Esophagus muscularis mucosa (tissue), 4 donors: ENCODE measurements at regions not wholly inside any gene's neighbourhood (a gene's known extent, or its start where the extent isn't known, plus 50 kb on each side); places are given as distances from the start of the nearest gene placed in this dataset.

Experiments used
- DNase-seq: peaks from one replicate; pipeline ENCODE4 v3.0.0-alpha.2; 2017; ENCODE audit errors: extremely low spot score
- H3K27ac ChIP-seq, 4 donors: fragments of 200-600 bp; sonication (generic); replicated peaks in 1 of 4; 1 replicate in 3 of 4; 2 replicates in 1 of 4; pipeline ENCODE4 v1.5.1; 2016 to 2019; ENCODE audit warnings: mild to moderate bottlenecking in 1 of 4
- H3K27me3 ChIP-seq, 4 donors: fragments of 200-600 bp; sonication (generic); one replicate each; pipeline versions ENCODE4 v1.5.1 to v1.6.0; 2016 to 2019
- H3K36me3 ChIP-seq, 4 donors: fragments of 200-600 bp; sonication (generic); one replicate each; pipeline ENCODE4 v1.5.1; 2016 to 2019
- H3K4me1 ChIP-seq, 4 donors: fragments of 200-600 bp; sonication (generic); one replicate each; pipeline ENCODE4 v1.5.1; 2016 to 2019
- H3K4me3 ChIP-seq, 4 donors: fragments of 200-600 bp; sonication (generic); 1 replicate in 2 of 4; 2 replicates in 2 of 4; pipeline ENCODE4 v1.5.1; 2016 to 2019; ENCODE audit warnings: mild to moderate bottlenecking in 4 of 4, moderate library complexity in 1 of 4
- H3K9me3 ChIP-seq, 4 donors: fragments of 200-600 bp; sonication (generic); 1 replicate in 3 of 4; 2 replicates in 1 of 4; pipeline ENCODE4 v1.5.1; 2016 to 2019
- CTCF ChIP-seq, 3 experiments: fragments of 200-600 bp in 2 of 3; fragments of 450-650 bp in 1 of 3; sonication (generic) in 2 of 3; IDR thresholded peaks; one replicate each; pipeline ENCODE4 v1.5.1; 2017 to 2019; ENCODE audit warnings: antibody characterized with exemption in 3 of 3, mild to moderate bottlenecking in 2 of 3, moderate library complexity in 1 of 3
- EP300 ChIP-seq: sonication (generic); formaldehyde crosslinking; IDR thresholded peaks from one replicate; pipeline ENCODE4 v1.6.1; 2017; ENCODE audit warnings: antibody characterized with exemption
- POLR2A ChIP-seq: fragments of 450-650 bp; IDR thresholded peaks from one replicate; pipeline ENCODE4 v1.6.1; 2017; ENCODE audit warnings: antibody characterized with exemption, moderate library complexity, mild to moderate bottlenecking, low read depth
- POLR2AphosphoS5 ChIP-seq, 2 donors: sonication (generic); formaldehyde crosslinking; IDR thresholded peaks; one replicate each; pipeline ENCODE4 v1.6.1; 2017; ENCODE audit warnings: antibody characterized with exemption in 2 of 2
- WGBS: methylation state at CpG from one replicate; pipeline ENCODE4 v1.1.5; 2018; 5-methylcytosine and 5-hydroxymethylcytosine counted together
- intact Hi-C: fragments of 100-400 bp; cut with DNase I; formaldehyde crosslinking; loops from one replicate; pipeline ENCODE4 v1.15.1; 2023

- WGBS = 93% methylated on average over 10 of the region's 10 CpGs
- intact Hi-C loops = no loop called here
- Histone ChIP-seq H3K36me3 (no peaks in the 10 kb centered on the region), H3K9me3 (no peaks in the 10 kb centered on the region), H3K4me3 (no peak overlapping the region), H3K27me3 (no peaks in the 10 kb centered on the region), H3K27ac (no peak overlapping the region), H3K4me1 (no peaks in the 10 kb centered on the region)
- DNase-seq = no peak
- no peak for TF ChIP-seq POLR2AphosphoS5 (IDR thresholded peaks at IDR 0.05)
- TF ChIP-seq EP300 = no peak
- no peak for TF ChIP-seq POLR2A
- TF ChIP-seq CTCF (IDR thresholded peaks at IDR 0.05) = no peak
Measured at GRCh38 chr9:82922686-82923085, 140.3 kb downstream of the RASEF start.

DNA sequence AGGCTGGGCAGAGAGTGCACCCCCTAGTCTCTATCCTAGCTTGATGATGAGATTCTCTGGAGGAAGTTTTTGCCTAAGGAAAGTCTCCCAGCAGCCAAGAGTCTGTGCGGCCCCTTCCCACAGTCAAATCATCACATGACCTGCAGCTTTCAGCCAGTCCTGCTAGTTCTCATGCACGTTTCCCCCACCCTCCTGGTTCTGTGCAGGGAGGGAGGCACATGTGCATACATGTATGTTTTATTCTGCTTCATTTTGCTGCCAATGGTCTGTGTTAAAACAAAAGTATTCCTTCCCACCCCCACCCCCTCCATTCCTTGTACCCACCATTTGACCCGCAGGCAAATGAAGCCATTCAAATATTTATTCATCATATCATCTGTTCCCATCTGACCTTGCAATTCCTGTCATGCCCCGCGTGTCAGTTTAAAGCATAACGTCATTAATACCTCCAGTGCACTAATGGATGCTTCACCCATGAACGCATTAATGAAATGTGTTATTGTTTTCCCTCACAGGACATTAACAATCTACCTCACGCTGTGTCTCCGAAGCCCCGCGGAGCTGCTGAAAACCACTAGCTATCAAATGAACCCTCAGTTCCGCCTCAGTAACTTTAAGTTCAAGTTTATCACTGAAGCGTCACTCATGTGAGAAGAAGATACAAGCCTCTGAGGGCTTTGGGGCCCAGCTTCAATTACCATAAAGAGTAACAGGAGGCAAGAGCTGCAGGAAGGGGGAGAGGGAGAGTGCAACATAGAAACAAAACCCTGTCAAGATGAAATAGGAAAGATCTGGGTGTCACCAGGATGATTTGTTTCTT is 139.6 kb downstream of the RASEF start:
- no peak for TF ChIP-seq EP300
- TF ChIP-seq POLR2AphosphoS5 (IDR thresholded peaks at IDR 0.05) = no peak
- no peak for TF ChIP-seq CTCF (IDR thresholded peaks at IDR 0.05)
- no peak for TF ChIP-seq POLR2A
- Histone ChIP-seq H3K4me1 (no peaks in the 10 kb centered on the region), H3K27ac (no peak overlapping the region), H3K9me3 (no peaks in the 10 kb centered on the region), H3K4me3 (no peak overlapping the region), H3K27me3 (no peaks in the 10 kb centered on the region), H3K36me3 (no peaks in the 10 kb centered on the region)
- DNase-seq = no peak
- 67% methylated on average over 13 of the region's 13 CpGs for WGBS
- intact Hi-C loops = no loop called here

DNA sequence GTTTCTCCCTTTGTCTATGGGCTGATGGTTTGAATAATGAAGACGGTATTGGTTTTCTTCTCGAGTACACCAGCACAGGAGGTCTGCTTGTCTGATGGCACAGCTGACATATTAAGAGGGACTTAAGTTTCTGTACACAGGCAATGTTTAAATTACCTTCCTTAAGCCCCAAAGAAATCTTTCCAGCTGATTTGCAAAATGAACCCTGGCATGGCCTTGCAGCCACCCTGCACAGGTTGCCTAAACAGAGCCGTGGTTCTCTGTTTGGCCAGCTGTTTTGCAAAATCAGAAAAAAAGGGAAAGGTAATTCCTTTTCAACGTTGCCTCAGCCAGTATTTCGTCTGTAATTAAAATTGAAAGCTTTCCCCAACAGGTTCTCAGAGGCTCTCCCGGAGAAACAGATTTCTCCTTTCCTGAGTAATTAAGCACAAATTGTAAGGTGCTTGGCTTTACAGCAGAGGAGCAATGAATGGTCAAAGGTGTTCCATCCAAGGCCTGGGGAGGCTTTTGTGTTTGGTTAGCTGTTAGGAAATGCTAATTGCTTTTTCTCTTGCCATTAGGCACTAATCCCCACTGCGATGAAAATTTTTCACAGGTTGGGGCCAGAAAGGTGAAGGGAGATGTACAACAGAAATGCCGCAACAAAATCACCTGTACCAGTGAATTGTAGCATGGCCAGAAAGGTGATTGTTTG is 138.9 kb downstream of the RASEF start:
- no peak for DNase-seq
- intact Hi-C loops = no loop called here
- Histone ChIP-seq H3K4me1 (no peaks in the 10 kb centered on the region), H3K27me3 (no peaks in the 10 kb centered on the region), H3K27ac (no peak overlapping the region), H3K36me3 (no peaks in the 10 kb centered on the region), H3K9me3 (no peaks in the 10 kb centered on the region), H3K4me3 (no peak overlapping the region)
- 88% methylated on average over 8 of the region's 8 CpGs for WGBS
- TF ChIP-seq EP300 = no peak
- TF ChIP-seq POLR2AphosphoS5 (IDR thresholded peaks at IDR 0.05) = no peak
- no peak for TF ChIP-seq CTCF (IDR thresholded peaks at IDR 0.05)
- TF ChIP-seq POLR2A = no peak
